Heart right ventricle (tissue), 16 donors: ENCODE measurements at regions not wholly inside any gene's neighbourhood (a gene's known extent, or its start where the extent isn't known, plus 50 kb on each side); places are given as distances from the start of the nearest gene placed in this dataset.

Experiments used
- ATAC-seq, 8 donors: fragments of 200-7000 bp; cut with Tn5 transposase; one replicate each; pipeline ENCODE4 v1.9.1; 2020; ENCODE audit warnings: mild to moderate bottlenecking in 8 of 8, moderate library complexity in 8 of 8, moderate number of reproducible peaks in 1 of 8
- DNase-seq, 2 donors: peaks; one replicate each; pipeline ENCODE4 v3.0.0-alpha.2; 2020
- H3K27ac ChIP-seq, 10 donors: fragments of 200-600 bp; sonication (generic) in 2 of 10; one replicate each; pipeline versions ENCODE4 v1.5.0 to v1.8.0; 2020 to 2022; ENCODE audit warnings: mild to moderate bottlenecking in 3 of 10
- H3K27me3 ChIP-seq, 7 donors: fragments of 200-600 bp; one replicate each; pipeline ENCODE4 v1.8.0; 2021 to 2022; ENCODE audit warnings: mild to moderate bottlenecking in 2 of 7
- H3K36me3 ChIP-seq, 9 donors: fragments of 200-600 bp; sonication (generic) in 1 of 9; one replicate each; pipeline versions ENCODE4 v1.5.0 to v1.8.0; 2020 to 2022; ENCODE audit warnings: mild to moderate bottlenecking in 2 of 9
- H3K4me1 ChIP-seq, 9 donors: fragments of 200-600 bp; sonication (generic) in 1 of 9; one replicate each; pipeline versions ENCODE4 v1.5.0 to v1.8.0; 2020 to 2022; ENCODE audit warnings: mild to moderate bottlenecking in 4 of 9
- H3K4me3 ChIP-seq, 10 donors: fragments of 200-600 bp; sonication (generic) in 2 of 10; one replicate each; pipeline versions ENCODE4 v1.5.0 to v1.8.0; 2020 to 2022; ENCODE audit warnings: mild to moderate bottlenecking in 7 of 10, moderate library complexity in 2 of 10
- H3K9me3 ChIP-seq, 11 donors: fragments of 200-600 bp in 10 of 11; sonication (generic) in 2 of 11; one replicate each; pipeline versions ENCODE4 v1.5.0 to v1.8.0; 2013 to 2022; ENCODE audit warnings: mild to moderate bottlenecking in 2 of 11, control low read depth in 1 of 11, moderate library complexity in 1 of 11
- WGBS, 2 donors: extraction: QIAGEN DNeasy Blood & Tissue Kit; methylation state at CpG; one replicate each; pipeline ENCODE4 v1.1.7; 2013; ENCODE audit warnings: inconsistent platforms in 1 of 2; 5-methylcytosine and 5-hydroxymethylcytosine counted together
- intact Hi-C, 10 donors: fragments of 100-400 bp; cut with DNase I; formaldehyde crosslinking; loops; one replicate each; pipeline versions ENCODE4 v1.11.1 to v1.14.2; 2022
- TF ChIP-seq, protein P1 (sequence below), 9 donors: fragments of 200-600 bp; sonication (generic) in 2 of 9; IDR thresholded peaks; one replicate each; pipeline versions ENCODE4 v1.5.0 to v1.8.0; 2021 to 2022; ENCODE audit warnings: antibody characterized with exemption in 9 of 9, mild to moderate bottlenecking in 5 of 9, moderate library complexity in 1 of 9
- donor health status: Arrhythmogenic right ventricular cardiomyopathy.
- donor health status: ischemic (EF 13 %, LVEDD 7.1; RV severe dilation, severe dysfunction).
- donor health status: healthy with polysubstance abuse.
- donor health status: DM: no; HTN: yes; CAD: no.
- donor health status: DM: no; HTN: no; CAD: no.
- donor health status: ischemic (EF 25% LVEDD 6.9; RV normal size, moderate dysfunction).
- donor health status: ischemic (EF 25% LVEDD 5.7; RV mildly dilated, moderate dysfunction).
- donor health status: healthy.
- donor health status: DM: yes; HTN: yes; CAD: no.
- donor health status: Ischemic cardiomyopathy.
- donor health status: ischemic (EF 35%, LVEDD 5.7; RV mildly dilated, moderate dysfunction).
- donor health status: nonischemic (EF 11% LVEDD 7.7; RV severe dilation, severe dysfunction).
- donor health status: DM: yes; HTN: yes; CAD: no.
- donor health status: PGD.
- donor health status: ischemic (EF 29% LVEDD 5.4; RV normal size, mild dysfunction).
- donor health status: nonischemic (EF 23%, LVEDD 6.1; RV moderate dilation, normal function).

DNA sequence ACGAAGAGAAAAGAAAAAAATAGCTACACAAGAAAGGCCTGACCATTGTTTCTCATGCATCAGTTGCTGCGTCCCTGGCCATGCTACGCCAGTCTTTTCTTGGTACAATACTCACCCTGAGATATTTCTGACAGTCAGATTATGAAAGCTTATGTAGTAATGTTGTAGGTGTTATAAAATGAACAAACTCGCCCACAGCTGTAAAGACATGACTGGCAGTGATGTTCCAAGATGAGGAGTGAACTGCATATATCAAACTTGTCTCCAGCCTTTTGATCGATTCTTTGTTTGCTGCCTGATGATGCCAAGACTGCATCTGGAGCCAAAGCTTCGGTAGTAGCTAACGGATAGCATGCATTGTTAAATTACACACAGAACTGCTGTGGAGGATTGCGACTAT lies 822.7 kb downstream of the TUSC7 start:
- DNase-seq: no peak
- ATAC-seq: no peak
- TF ChIP-seq, protein P1, sequence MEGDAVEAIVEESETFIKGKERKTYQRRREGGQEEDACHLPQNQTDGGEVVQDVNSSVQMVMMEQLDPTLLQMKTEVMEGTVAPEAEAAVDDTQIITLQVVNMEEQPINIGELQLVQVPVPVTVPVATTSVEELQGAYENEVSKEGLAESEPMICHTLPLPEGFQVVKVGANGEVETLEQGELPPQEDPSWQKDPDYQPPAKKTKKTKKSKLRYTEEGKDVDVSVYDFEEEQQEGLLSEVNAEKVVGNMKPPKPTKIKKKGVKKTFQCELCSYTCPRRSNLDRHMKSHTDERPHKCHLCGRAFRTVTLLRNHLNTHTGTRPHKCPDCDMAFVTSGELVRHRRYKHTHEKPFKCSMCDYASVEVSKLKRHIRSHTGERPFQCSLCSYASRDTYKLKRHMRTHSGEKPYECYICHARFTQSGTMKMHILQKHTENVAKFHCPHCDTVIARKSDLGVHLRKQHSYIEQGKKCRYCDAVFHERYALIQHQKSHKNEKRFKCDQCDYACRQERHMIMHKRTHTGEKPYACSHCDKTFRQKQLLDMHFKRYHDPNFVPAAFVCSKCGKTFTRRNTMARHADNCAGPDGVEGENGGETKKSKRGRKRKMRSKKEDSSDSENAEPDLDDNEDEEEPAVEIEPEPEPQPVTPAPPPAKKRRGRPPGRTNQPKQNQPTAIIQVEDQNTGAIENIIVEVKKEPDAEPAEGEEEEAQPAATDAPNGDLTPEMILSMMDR (IDR thresholded peaks at IDR 0.05): no peak
- peaks cover 0 to 6% (median 0%) of the 10 kb centered on the region in 7 donors for H3K27me3 ChIP-seq
- no peaks in the 10 kb centered on the region for H3K36me3 ChIP-seq
- H3K4me3 ChIP-seq: no peak overlapping the region
- intact Hi-C loops: no loop called here
- WGBS, 2 donors: 81 to 85% methylated on average over 8 of the region's 8 CpGs
- no peak overlapping the region for H3K27ac ChIP-seq
- H3K9me3 ChIP-seq: peaks cover 0 to 6% (median 0%) of the 10 kb centered on the region in 11 donors
- H3K4me1 ChIP-seq: no peaks in the 10 kb centered on the region

DNA sequence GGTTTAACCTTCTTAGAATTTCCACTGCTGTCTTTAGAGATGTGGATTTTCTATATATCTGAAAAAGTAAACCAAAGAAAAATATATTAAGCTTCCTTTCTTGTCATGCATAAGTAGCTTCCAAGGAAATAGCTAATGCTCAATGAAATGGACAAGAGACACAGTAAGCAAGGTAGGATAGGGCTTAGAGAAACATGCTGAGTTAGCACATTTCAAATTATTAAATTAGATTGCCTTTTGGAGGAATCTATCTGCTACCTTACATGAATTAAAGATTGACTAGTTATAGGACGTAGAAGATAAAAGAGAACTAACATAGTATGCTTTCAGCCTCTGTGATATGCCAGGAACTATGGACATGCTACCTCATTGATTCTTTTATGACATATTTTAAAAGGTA lies 824.6 kb downstream of the TUSC7 start:
- DNase-seq (no peak), ATAC-seq (no peak)
- no peak overlapping the region for H3K27ac ChIP-seq
- no peaks in the 10 kb centered on the region for H3K27me3 ChIP-seq
- no peak overlapping the region for H3K4me3 ChIP-seq
- no peaks in the 10 kb centered on the region for H3K4me1 ChIP-seq
- no peaks in the 10 kb centered on the region for H3K9me3 ChIP-seq
- intact Hi-C loops: no loop called here
- WGBS, 2 donors: 67 to 90% methylated on average over 1 of the region's 1 CpG
- no peaks in the 10 kb centered on the region for H3K36me3 ChIP-seq
- TF ChIP-seq, protein P1 (IDR thresholded peaks at IDR 0.05): no peak

DNA sequence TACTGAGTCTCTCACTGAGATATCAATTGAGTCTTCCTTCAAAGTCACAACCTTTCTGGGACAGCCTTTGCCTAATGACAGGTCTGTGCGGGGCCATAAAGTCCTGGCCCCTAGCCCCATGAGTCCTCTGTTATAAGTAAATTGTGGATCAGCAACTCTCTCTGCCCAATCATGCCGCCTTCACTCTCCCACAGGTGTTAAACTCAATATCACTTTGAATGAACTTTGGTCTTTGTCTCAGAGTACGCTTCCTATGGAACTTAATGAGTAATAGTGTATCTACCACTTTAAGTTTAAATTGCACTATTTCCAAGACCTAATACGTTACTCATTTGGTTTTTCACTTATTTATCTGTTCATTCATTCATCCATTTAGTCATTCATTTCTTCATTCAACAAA lies 826.4 kb downstream of the TUSC7 start:
- ATAC-seq (no peak), DNase-seq (no peak)
- Histone ChIP-seq H3K27ac (no peak overlapping the region), H3K9me3 (no peaks in the 10 kb centered on the region), H3K36me3 (no peaks in the 10 kb centered on the region), H3K27me3 (no peaks in the 10 kb centered on the region), H3K4me1 (no peaks in the 10 kb centered on the region), H3K4me3 (no peak overlapping the region)
- TF ChIP-seq, protein P1 (IDR thresholded peaks at IDR 0.05): no peak
- WGBS, 2 donors: 83 to 86% methylated on average over 4 of the region's 4 CpGs
- intact Hi-C loops: no loop called here

DNA sequence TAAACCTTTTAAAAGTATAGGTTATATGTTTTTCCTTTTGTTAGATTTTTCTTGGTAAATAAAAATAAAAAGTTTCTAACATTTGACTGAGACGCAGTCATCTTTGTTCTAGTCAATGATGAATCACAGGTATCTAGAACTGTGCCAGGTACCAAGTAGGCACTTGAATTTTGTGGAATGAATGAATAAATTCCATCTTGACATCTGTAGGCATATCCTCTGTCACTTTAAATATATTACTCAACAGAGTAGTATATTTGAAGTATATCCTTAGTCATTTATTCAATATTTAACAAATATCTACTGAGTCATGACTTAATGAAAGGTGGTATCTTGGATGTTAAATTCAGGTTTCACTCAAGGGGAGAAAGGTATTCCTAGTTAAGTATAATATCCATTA lies 828.4 kb downstream of the TUSC7 start:
- Histone ChIP-seq H3K27ac (no peak overlapping the region), H3K9me3 (no peaks in the 10 kb centered on the region), H3K27me3 (no peaks in the 10 kb centered on the region), H3K4me3 (no peak overlapping the region), H3K36me3 (no peaks in the 10 kb centered on the region), H3K4me1 (no peaks in the 10 kb centered on the region)
- intact Hi-C loops: no loop called here
- 92 to 97% methylated on average over 1 of the region's 1 CpG for WGBS, 2 donors
- DNase-seq (no peak), ATAC-seq (no peak)
- TF ChIP-seq, protein P1 (IDR thresholded peaks at IDR 0.05): no peak

DNA sequence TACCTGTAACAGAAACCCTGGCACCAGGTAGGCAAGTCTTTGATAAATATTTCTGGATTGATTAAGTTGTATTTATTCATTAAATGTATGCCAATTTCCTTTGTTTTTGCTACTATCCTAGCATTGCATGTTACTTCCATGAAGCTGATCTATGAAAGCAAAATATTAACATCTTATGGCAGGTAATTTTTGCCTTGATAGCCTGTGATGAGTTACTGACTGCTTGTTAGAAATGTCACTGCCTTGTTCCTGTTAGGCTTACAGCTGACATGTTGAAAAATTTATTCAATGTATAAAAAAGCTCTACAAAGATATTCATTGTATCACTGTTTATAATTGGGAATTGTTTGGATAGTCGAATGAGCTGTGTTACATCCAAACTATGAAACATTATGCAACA lies 830.1 kb downstream of the TUSC7 start:
- ATAC-seq (no peak), DNase-seq (no peak)
- intact Hi-C loops: no loop called here
- H3K36me3 ChIP-seq: no peaks in the 10 kb centered on the region
- H3K27me3 ChIP-seq: no peaks in the 10 kb centered on the region
- H3K4me3 ChIP-seq: no peak overlapping the region
- H3K27ac ChIP-seq: no peak overlapping the region
- H3K9me3 ChIP-seq: no peaks in the 10 kb centered on the region
- H3K4me1 ChIP-seq: no peaks in the 10 kb centered on the region
- 87 to 91% methylated on average over 1 of the region's 1 CpG for WGBS, 2 donors
- TF ChIP-seq, protein P1 (IDR thresholded peaks at IDR 0.05): no peak
